PC-9 (cell line): ENCODE measurements at regions not wholly inside any gene's neighbourhood (a gene's known extent, or its start where the extent isn't known, plus 50 kb on each side); places are given as distances from the start of the nearest gene placed in this dataset.

Source experiments
- CTCF ChIP-seq: fragments of 200-600 bp; sonication (generic); conservative IDR thresholded peaks from 2 replicates; pipeline ENCODE4 v1.6.1; 2017; ENCODE audit warnings: mixed run types, antibody characterized with exemption, mild to moderate bottlenecking, moderate library complexity
- EZH2 ChIP-seq: fragments of 200-600 bp; sonication (generic); IDR thresholded peaks from 2 replicates; pipeline ENCODE4 v1.8.0; 2017; ENCODE audit warnings: antibody characterized with exemption, low read depth

- no peak for TF ChIP-seq EZH2
- no peak for TF ChIP-seq CTCF
Observed at GRCh38 chr2:167424221-167424620, 535.9 kb downstream of the XIRP2 start.
